Caco-2 (cell line): ENCODE measurements at regions not wholly inside any gene's neighbourhood (a gene's known extent, or its start where the extent isn't known, plus 50 kb on each side); places are given as distances from the start of the nearest gene placed in this dataset.

Experiments
- BruUV-seq: library from RNA; stranded (reverse); fragments of 400-500 nt; replicated peaks from 2 replicates; lab custom pipeline; 2021; lab: Mats Ljungman, UMichigan
- CTCF ChIA-PET: fragments of 300-600 bp; sonication (Branson Sonifier 250); formaldehyde crosslinking; loops from one replicate; lab custom pipeline; 2022; ENCODE audit warnings: antibody characterized with exemption; lab: Charles Lee
- POLR2A ChIA-PET: fragments of 300-600 bp; sonication (Branson Sonifier 250); formaldehyde crosslinking; loops from one replicate; lab custom pipeline; 2022; ENCODE audit warnings: antibody characterized with exemption; lab: Charles Lee
- DNase-seq, 2 experiments: peaks; one replicate each; pipeline versions ENCODE4 v3.0.0 to v3.0.0-alpha.2; 2020 to 2022
- H3K27me3 ChIP-seq: replicated peaks from 2 replicates; pipeline ENCODE4 v1.6.0; 2011; ENCODE audit warnings: low read length; ENCODE audit not compliant: control insufficient read depth, insufficient read depth
- H3K36me3 ChIP-seq: 2 replicates; pipeline ENCODE4 v1.5.1; 2011; ENCODE audit warnings: low read length; ENCODE audit not compliant: control insufficient read depth, insufficient read depth
- H3K4me1 ChIP-seq: fragments of 250-450 bp; sonication (Bioruptor Pico); 2 replicates; pipeline ENCODE4 v1.5.1; 2020; ENCODE audit warnings: mild to moderate bottlenecking
- H3K4me3 ChIP-seq: 2 replicates; pipeline ENCODE4 v1.5.1; 2011; ENCODE audit warnings: low read depth, mild to moderate bottlenecking, control low read depth, low read length
- H3K9me3 ChIP-seq: fragments of 250-450 bp; sonication (Bioruptor Pico); 2 replicates; pipeline ENCODE4 v1.5.1; 2020; ENCODE audit warnings: mild to moderate bottlenecking, moderate library complexity
- H3K27ac Mint-ChIP-seq: one replicate; pipeline ENCODE4 v1.8.0; 2022; ENCODE audit warnings: mixed read lengths; ENCODE audit not compliant: unreplicated experiment
- H3K27me3 Mint-ChIP-seq: one replicate; pipeline ENCODE4 v1.8.0; 2022; ENCODE audit warnings: mixed read lengths; ENCODE audit not compliant: insufficient read depth, unreplicated experiment
- H3K36me3 Mint-ChIP-seq: one replicate; pipeline ENCODE4 v1.8.0; 2022; ENCODE audit warnings: mild to moderate bottlenecking, mixed read lengths; ENCODE audit not compliant: insufficient read depth, unreplicated experiment
- H3K4me1 Mint-ChIP-seq: one replicate; pipeline ENCODE4 v1.8.0; 2022; ENCODE audit warnings: low read depth, mixed read lengths; ENCODE audit not compliant: unreplicated experiment
- H3K4me3 Mint-ChIP-seq: one replicate; pipeline ENCODE4 v1.8.0; 2022; ENCODE audit warnings: mild to moderate bottlenecking, moderate library complexity, mixed read lengths; ENCODE audit not compliant: unreplicated experiment
- H3K9me3 Mint-ChIP-seq: one replicate; pipeline ENCODE4 v1.8.0; 2022; ENCODE audit warnings: mixed read lengths; ENCODE audit not compliant: unreplicated experiment
- CTCF ChIP-seq, 2 experiments: fragments of 200-600 bp in 1 of 2; IDR thresholded peaks; 1 replicate in 1 of 2; 2 replicates in 1 of 2; pipeline versions ENCODE4 v1.5.1 to v1.8.0; 2011 to 2022; ENCODE audit warnings: antibody characterized with exemption in 1 of 2, control low read depth in 1 of 2, inconsistent platforms in 1 of 2, low read depth in 1 of 2, low read length in 1 of 2, mild to moderate bottlenecking in 1 of 2, moderate library complexity in 1 of 2; ENCODE audit not compliant: insufficient read depth in 1 of 2, severe bottlenecking in 1 of 2, unreplicated experiment in 1 of 2
- intact Hi-C: fragments of 100-400 bp; cut with micrococcal nuclease; formaldehyde crosslinking; loops from one replicate; pipeline ENCODE4 v1.10.0; 2022; ENCODE audit not compliant: unreplicated experiment

- no peaks in the 10 kb centered on the region for H3K9me3 ChIP-seq
- intact Hi-C loops = no loop called here
- no peak for DNase-seq
- H3K36me3 Mint-ChIP-seq = no peaks in the 10 kb centered on the region
- no peaks in the 10 kb centered on the region for H3K4me1 ChIP-seq
- H3K4me1 Mint-ChIP-seq = no peaks in the 10 kb centered on the region
- H3K27me3 Mint-ChIP-seq = no peaks in the 10 kb centered on the region
- no peak overlapping the region for H3K4me3 ChIP-seq
- no peak for TF ChIP-seq CTCF (IDR thresholded peaks at IDR 0.05; ENCODE audit: insufficient read depth in 1 of 2, low read depth in 1 of 2, low read length in 1 of 2, severe bottlenecking in 1 of 2, unreplicated experiment in 1 of 2)
- H3K27ac Mint-ChIP-seq = no peak overlapping the region
- no peaks in the 10 kb centered on the region for H3K9me3 Mint-ChIP-seq
- BruUV-seq = no TSS peak
- no peaks in the 10 kb centered on the region for H3K36me3 ChIP-seq
- H3K4me3 Mint-ChIP-seq = no peak overlapping the region
- POLR2A ChIA-PET = no interaction called here
- CTCF ChIA-PET = no interaction called here
- H3K27me3 ChIP-seq = no peaks in the 10 kb centered on the region
These were observed 78.1 kb upstream of the GPM6B start for GRCh38 chrX:13894888-13895565.

DNA sequence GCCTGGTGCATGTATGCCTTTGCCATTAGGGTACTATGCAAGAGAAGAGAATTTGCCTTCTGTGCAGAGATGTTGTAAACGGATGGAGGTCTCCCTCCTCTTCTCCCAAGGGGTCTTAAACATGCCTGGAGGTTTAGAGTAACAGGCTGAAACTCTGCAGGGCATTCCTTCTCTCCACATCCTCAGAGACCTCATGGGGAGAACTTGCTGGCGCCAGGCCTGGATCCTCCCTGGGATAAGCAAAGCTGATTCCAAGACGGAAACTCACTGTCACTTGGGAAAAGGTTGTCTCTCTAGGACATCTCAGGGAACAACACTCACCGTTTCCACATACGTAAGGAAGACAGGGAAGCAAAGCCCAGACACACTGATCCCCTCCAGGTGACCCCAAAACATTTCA, 76.9 kb upstream of the GPM6B start:
- intact Hi-C loops = no loop called here
- no peaks in the 10 kb centered on the region for H3K4me1 Mint-ChIP-seq
- H3K4me3 Mint-ChIP-seq = no peak overlapping the region
- Histone ChIP-seq H3K27me3 (no peaks in the 10 kb centered on the region), H3K4me1 (no peaks in the 10 kb centered on the region), H3K4me3 (no peak overlapping the region), H3K9me3 (no peaks in the 10 kb centered on the region), H3K36me3 (no peaks in the 10 kb centered on the region)
- DNase-seq = no peak
- no peak for TF ChIP-seq CTCF (IDR thresholded peaks at IDR 0.05; ENCODE audit: insufficient read depth in 1 of 2, low read depth in 1 of 2, low read length in 1 of 2, severe bottlenecking in 1 of 2, unreplicated experiment in 1 of 2)
- no peaks in the 10 kb centered on the region for H3K9me3 Mint-ChIP-seq
- ChIA-PET POLR2A (no interaction called here), CTCF (no interaction called here)
- H3K27me3 Mint-ChIP-seq = no peaks in the 10 kb centered on the region
- no peaks in the 10 kb centered on the region for H3K36me3 Mint-ChIP-seq
- H3K27ac Mint-ChIP-seq = no peak overlapping the region
- no TSS peak for BruUV-seq

DNA sequence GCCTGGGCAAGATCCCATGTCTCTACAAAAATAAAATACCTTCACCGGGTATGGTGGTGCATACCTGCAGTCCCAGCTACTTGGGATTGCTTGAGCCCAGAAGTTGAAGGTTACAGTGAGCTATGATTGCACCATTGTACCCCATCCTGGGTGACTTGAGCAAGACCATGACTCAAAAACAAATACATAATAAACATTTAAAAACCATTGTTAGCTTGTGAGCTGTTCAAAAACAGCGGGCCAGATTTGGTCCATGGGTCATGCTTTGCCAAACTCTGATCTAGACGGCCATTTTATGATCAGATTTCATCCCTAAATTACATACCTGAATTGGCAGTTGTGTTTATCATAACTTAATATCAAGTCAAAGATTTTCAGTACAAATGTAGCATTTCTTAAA, 76.0 kb upstream of the GPM6B start:
- Histone ChIP-seq H3K27me3 (no peaks in the 10 kb centered on the region), H3K9me3 (no peaks in the 10 kb centered on the region), H3K36me3 (no peaks in the 10 kb centered on the region), H3K4me1 (no peaks in the 10 kb centered on the region), H3K4me3 (no peak overlapping the region)
- intact Hi-C loops = no loop called here
- POLR2A ChIA-PET = no interaction called here
- TF ChIP-seq CTCF (IDR thresholded peaks at IDR 0.05; ENCODE audit: insufficient read depth in 1 of 2, low read depth in 1 of 2, low read length in 1 of 2, severe bottlenecking in 1 of 2, unreplicated experiment in 1 of 2) = no peak
- DNase-seq = no peak
- CTCF ChIA-PET = no interaction called here
- no TSS peak for BruUV-seq
- Mint-ChIP-seq H3K27me3 (no peaks in the 10 kb centered on the region), H3K27ac (no peak overlapping the region), H3K4me3 (no peak overlapping the region), H3K36me3 (no peaks in the 10 kb centered on the region), H3K4me1 (no peaks in the 10 kb centered on the region), H3K9me3 (no peaks in the 10 kb centered on the region)
